ENCODE measurements at regions not wholly inside any gene's neighbourhood (a gene's known extent, or its start where the extent isn't known, plus 50 kb on each side); places are given as distances from the start of the nearest gene placed in this dataset.

DNA sequence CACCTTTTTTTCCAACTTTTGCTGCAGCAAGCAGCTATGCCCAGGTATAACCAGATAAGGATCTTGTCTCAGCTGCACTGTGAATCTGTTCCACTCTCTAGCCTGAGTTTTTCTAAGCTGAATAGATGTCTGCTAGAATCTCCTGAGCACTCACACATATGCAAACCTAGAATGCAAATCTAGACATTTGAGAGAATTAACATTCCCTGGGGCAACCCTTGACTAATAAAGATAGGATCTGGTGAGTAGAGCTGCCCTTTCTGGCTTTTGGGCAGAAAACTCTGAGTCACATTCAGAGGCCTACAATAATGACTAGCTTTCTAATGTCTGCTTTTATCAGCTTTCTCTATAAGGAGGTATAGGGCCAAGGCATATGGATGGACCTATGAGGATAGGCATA lies 61.4 kb upstream of the BARHL2 start:
- no peaks in the 10 kb centered on the region for H3K9me3 ChIP-seq
- H3K4me3 ChIP-seq (replicated peaks in 1 of 3) = no peak overlapping the region
- no peak for DNase-seq
- no peaks in the 10 kb centered on the region for H3K27me3 ChIP-seq
- no peak overlapping the region for H3K27ac ChIP-seq
- intact Hi-C loops (cut with DNase I) = no loop called here
- no peaks in the 10 kb centered on the region for H3K4me1 ChIP-seq
- no peaks in the 10 kb centered on the region for H3K36me3 ChIP-seq
- no peak for TF ChIP-seq POLR2A (IDR thresholded peaks at IDR 0.05)
- TF ChIP-seq, protein P1, sequence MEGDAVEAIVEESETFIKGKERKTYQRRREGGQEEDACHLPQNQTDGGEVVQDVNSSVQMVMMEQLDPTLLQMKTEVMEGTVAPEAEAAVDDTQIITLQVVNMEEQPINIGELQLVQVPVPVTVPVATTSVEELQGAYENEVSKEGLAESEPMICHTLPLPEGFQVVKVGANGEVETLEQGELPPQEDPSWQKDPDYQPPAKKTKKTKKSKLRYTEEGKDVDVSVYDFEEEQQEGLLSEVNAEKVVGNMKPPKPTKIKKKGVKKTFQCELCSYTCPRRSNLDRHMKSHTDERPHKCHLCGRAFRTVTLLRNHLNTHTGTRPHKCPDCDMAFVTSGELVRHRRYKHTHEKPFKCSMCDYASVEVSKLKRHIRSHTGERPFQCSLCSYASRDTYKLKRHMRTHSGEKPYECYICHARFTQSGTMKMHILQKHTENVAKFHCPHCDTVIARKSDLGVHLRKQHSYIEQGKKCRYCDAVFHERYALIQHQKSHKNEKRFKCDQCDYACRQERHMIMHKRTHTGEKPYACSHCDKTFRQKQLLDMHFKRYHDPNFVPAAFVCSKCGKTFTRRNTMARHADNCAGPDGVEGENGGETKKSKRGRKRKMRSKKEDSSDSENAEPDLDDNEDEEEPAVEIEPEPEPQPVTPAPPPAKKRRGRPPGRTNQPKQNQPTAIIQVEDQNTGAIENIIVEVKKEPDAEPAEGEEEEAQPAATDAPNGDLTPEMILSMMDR (IDR thresholded peaks at IDR 0.05) = no peak

DNA sequence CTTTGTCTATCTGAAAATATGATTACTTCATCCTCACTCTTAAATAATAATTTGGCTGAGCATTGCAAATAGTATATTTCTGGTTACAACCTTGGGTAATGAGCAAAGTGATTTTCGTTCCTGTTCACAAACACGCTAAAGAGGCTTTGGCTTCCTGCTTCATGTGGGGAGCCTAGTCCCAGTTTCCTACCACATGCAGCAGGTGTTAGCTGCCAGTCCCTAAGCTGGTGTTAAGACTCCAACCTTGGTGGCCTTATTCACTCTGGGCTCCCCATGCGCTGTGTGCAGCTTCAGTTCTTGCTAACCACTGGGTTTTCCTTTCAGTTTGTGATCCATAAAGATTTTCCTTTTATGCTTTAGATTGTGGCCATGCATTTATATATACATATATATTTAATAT lies 56.7 kb upstream of the BARHL2 start:
- intact Hi-C loops (cut with DNase I) = no loop called here
- H3K4me3 ChIP-seq (replicated peaks in 1 of 3) = no peak overlapping the region
- no peaks in the 10 kb centered on the region for H3K27me3 ChIP-seq
- no peaks in the 10 kb centered on the region for H3K9me3 ChIP-seq
- DNase-seq = no peak
- TF ChIP-seq POLR2A (IDR thresholded peaks at IDR 0.05) = no peak
- TF ChIP-seq, protein P1 (IDR thresholded peaks at IDR 0.05) = no peak
- 84 to 95% methylated on average over 3 of the region's 3 CpGs for WGBS, 2 donors
- H3K4me1 ChIP-seq = no peaks in the 10 kb centered on the region
- H3K36me3 ChIP-seq = no peaks in the 10 kb centered on the region
- no peak overlapping the region for H3K27ac ChIP-seq

DNA sequence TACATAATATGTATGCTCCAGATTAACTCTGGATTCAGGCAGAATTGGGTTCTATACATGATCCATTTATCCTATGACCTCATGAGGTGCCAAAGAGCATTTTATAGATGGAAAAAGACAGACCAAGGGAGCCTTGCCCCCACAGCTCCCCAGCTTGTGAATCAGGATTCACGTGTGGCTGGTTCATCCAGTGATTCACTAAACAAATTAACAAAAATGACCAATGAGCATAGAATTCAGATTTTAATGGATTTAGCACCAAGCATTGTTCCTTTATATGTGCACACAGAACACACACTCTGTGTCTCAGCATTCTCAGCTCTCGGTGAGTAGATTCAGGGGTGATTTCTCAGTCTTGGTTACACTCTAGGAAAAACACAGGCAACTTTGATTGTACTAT lies 51.7 kb upstream of the BARHL2 start:
- intact Hi-C loops (cut with DNase I) = no loop called here
- WGBS, 2 donors = 71 to 83% methylated on average over 2 of the region's 2 CpGs

GRCh38 chr1:90768098-90768497 lies 51.0 kb upstream of the BARHL2 start:
- Histone ChIP-seq H3K9me3 (no peaks in the 10 kb centered on the region), H3K4me1 (no peaks in the 10 kb centered on the region), H3K4me3 (replicated peaks in 1 of 3) (no peak overlapping the region), H3K27ac (no peak overlapping the region), H3K27me3 (no peaks in the 10 kb centered on the region), H3K36me3 (no peaks in the 10 kb centered on the region)
- intact Hi-C loops (cut with DNase I) = no loop called here
- WGBS, 2 donors = 66 to 83% methylated on average over 1 of the region's 1 CpG
- no peak for DNase-seq
- TF ChIP-seq, protein P1 (IDR thresholded peaks at IDR 0.05) = no peak
- no peak for TF ChIP-seq POLR2A (IDR thresholded peaks at IDR 0.05)

More for the DNA sequence above, 51.7 kb upstream of the BARHL2 start:
- no peak for TF ChIP-seq POLR2A (IDR thresholded peaks at IDR 0.05)
- H3K9me3 ChIP-seq = no peaks in the 10 kb centered on the region
- no peak overlapping the region for H3K27ac ChIP-seq
- H3K4me3 ChIP-seq (replicated peaks in 1 of 3) = no peak overlapping the region
- DNase-seq = no peak
- no peaks in the 10 kb centered on the region for H3K27me3 ChIP-seq
- H3K4me1 ChIP-seq = no peaks in the 10 kb centered on the region
- H3K36me3 ChIP-seq = no peaks in the 10 kb centered on the region

All from thyroid gland (tissue), 4 donors.